ENCODE measurements at regions not wholly inside any gene's neighbourhood (a gene's known extent, or its start where the extent isn't known, plus 50 kb on each side); places are given as distances from the start of the nearest gene placed in this dataset.

DNA sequence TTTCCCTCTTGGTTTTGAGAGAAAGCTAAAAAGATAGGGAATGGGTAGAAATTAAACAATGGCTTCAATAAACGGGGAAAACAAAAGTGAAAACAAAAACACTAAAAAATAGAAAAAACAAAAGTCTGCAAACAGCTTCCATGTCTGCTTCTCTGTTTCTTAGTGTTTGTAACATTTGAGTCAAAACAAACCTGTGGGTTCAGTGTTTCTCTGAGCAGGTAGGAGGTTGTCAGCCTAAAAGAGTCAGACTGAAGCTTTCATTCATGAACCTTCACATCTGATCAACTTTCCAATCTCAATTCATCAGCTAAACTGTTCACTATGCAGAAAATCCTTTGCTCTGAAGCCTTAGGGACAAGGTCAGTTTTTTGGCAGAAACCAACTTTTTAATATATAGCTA, 102.5 kb upstream of the ADAMTS16 start:
- TF ChIP-seq RAD21 (conservative IDR thresholded peaks at IDR 0.05 in 1 of 2, IDR thresholded peaks at IDR 0.05 in 1 of 2) = no peak
- TF ChIP-seq, protein P1, sequence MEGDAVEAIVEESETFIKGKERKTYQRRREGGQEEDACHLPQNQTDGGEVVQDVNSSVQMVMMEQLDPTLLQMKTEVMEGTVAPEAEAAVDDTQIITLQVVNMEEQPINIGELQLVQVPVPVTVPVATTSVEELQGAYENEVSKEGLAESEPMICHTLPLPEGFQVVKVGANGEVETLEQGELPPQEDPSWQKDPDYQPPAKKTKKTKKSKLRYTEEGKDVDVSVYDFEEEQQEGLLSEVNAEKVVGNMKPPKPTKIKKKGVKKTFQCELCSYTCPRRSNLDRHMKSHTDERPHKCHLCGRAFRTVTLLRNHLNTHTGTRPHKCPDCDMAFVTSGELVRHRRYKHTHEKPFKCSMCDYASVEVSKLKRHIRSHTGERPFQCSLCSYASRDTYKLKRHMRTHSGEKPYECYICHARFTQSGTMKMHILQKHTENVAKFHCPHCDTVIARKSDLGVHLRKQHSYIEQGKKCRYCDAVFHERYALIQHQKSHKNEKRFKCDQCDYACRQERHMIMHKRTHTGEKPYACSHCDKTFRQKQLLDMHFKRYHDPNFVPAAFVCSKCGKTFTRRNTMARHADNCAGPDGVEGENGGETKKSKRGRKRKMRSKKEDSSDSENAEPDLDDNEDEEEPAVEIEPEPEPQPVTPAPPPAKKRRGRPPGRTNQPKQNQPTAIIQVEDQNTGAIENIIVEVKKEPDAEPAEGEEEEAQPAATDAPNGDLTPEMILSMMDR (IDR thresholded peaks at IDR 0.05) = no peak
